Adipocyte (in vitro differentiated cells): ENCODE measurements at regions not wholly inside any gene's neighbourhood (a gene's known extent, or its start where the extent isn't known, plus 50 kb on each side); places are given as distances from the start of the nearest gene placed in this dataset.

Experiments used
- DNase-seq: peaks from one replicate; pipeline ENCODE4 v3.0.0-alpha.2; 2015; ENCODE audit warnings: low read depth
- H3K27me3 ChIP-seq: replicated peaks from 2 replicates; pipeline ENCODE4 v1.7.0; 2013; ENCODE audit warnings: mild to moderate bottlenecking, low read length, moderate library complexity; ENCODE audit not compliant: control insufficient read depth, insufficient read depth
- H3K36me3 ChIP-seq: 2 replicates; pipeline ENCODE4 v1.7.0; 2013; ENCODE audit warnings: low read length, mild to moderate bottlenecking, moderate library complexity; ENCODE audit not compliant: control insufficient read depth, insufficient read depth, severe bottlenecking
- H3K4me1 ChIP-seq: 2 replicates; pipeline ENCODE4 v1.7.0; 2013; ENCODE audit warnings: mild to moderate bottlenecking, low read length, moderate library complexity; ENCODE audit not compliant: control insufficient read depth, insufficient read depth
- H3K4me3 ChIP-seq: 2 replicates; pipeline ENCODE4 v1.7.0; 2013; ENCODE audit warnings: mild to moderate bottlenecking, low read length, moderate library complexity
- H3K9ac ChIP-seq: 2 replicates; pipeline ENCODE4 v1.7.0; 2013; ENCODE audit warnings: mild to moderate bottlenecking, low read length, moderate library complexity
- H3K9me3 ChIP-seq: 2 replicates; pipeline ENCODE4 v1.7.0; 2013; ENCODE audit warnings: mild to moderate bottlenecking, low read length, moderate library complexity; ENCODE audit not compliant: control insufficient read depth

DNA sequence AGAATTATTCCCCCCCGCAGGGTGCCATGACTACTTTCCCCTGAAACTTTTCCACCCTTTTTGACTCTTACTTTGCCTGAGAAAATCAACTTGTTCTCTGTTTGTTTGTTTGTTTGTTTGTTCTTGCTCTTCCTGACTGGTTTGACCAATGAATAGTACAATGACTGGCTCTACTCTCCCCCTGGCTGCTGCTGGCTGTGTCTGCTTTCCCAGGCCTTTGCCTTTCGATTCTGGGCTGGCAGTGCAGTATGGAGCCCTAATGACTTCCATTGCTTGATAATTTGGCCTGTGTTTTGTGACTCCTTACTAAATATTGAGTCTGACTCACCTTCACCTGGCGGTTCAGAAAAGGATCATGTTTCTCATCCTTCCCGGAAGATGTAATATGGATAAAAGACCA, 241.1 kb downstream of the TMEM182 start:
- no peak for DNase-seq
- no peaks in the 10 kb centered on the region for H3K4me1 ChIP-seq
- no peaks in the 10 kb centered on the region for H3K27me3 ChIP-seq
- no peaks in the 10 kb centered on the region for H3K9me3 ChIP-seq
- H3K36me3 ChIP-seq, result no peaks in the 10 kb centered on the region
- no peak overlapping the region for H3K4me3 ChIP-seq
- H3K9ac ChIP-seq, result no peak overlapping the region

DNA sequence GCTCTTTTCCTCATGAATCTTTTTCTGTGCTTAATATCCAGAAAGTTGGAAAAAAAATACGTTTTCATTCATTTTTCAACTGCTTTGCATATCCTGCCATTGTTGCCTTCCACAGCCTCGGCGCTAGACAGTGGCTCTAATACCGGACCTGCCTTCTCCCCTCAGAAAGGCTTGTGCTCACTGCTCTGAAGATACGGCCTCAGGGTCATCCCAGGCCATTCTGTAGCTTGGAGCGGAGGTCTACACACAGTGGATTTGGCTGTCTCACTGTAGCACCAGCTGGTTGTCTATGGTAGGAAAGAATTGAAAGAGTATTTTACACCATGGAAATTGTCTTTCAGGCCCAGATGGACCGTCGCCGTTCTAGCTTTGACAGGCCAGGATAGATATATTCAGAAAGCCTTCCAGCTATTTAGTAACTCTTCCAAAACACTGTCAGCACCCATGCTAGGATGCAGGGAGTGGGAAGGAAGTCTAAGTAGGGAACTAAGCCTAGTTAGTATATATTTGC, 242.0 kb downstream of the TMEM182 start:
- no peak overlapping the region for H3K9ac ChIP-seq
- H3K36me3 ChIP-seq, result no peaks in the 10 kb centered on the region
- no peak for DNase-seq
- H3K4me3 ChIP-seq, result no peak overlapping the region
- H3K9me3 ChIP-seq, result no peaks in the 10 kb centered on the region
- no peaks in the 10 kb centered on the region for H3K27me3 ChIP-seq
- no peaks in the 10 kb centered on the region for H3K4me1 ChIP-seq

- Histone ChIP-seq H3K36me3 (no peaks in the 10 kb centered on the region), H3K9ac (no peak overlapping the region), H3K27me3 (no peaks in the 10 kb centered on the region), H3K4me3 (no peak overlapping the region), H3K4me1 (no peaks in the 10 kb centered on the region), H3K9me3 (no peaks in the 10 kb centered on the region)
- DNase-seq, result no peak
These were observed 242.7 kb downstream of the TMEM182 start for GRCh38 chr2:103004426-103004942.

- H3K4me1 ChIP-seq, result no peaks in the 10 kb centered on the region
- no peaks in the 10 kb centered on the region for H3K36me3 ChIP-seq
- H3K9me3 ChIP-seq, result no peaks in the 10 kb centered on the region
- no peaks in the 10 kb centered on the region for H3K27me3 ChIP-seq
- no peak for DNase-seq
- H3K4me3 ChIP-seq, result no peak overlapping the region
- no peak overlapping the region for H3K9ac ChIP-seq
These were observed 243.6 kb downstream of the TMEM182 start for GRCh38 chr2:103005393-103005792.

- H3K9me3 ChIP-seq, result no peaks in the 10 kb centered on the region
- DNase-seq, result no peak
- H3K27me3 ChIP-seq, result no peaks in the 10 kb centered on the region
- H3K4me3 ChIP-seq, result no peak overlapping the region
- no peaks in the 10 kb centered on the region for H3K4me1 ChIP-seq
- H3K36me3 ChIP-seq, result no peaks in the 10 kb centered on the region
- no peak overlapping the region for H3K9ac ChIP-seq
These were observed 245.3 kb downstream of the TMEM182 start for GRCh38 chr2:103007086-103007485.

GRCh38 chr2:103008586-103008985, 246.8 kb downstream of the TMEM182 start:
- DNase-seq, result no peak

DNA sequence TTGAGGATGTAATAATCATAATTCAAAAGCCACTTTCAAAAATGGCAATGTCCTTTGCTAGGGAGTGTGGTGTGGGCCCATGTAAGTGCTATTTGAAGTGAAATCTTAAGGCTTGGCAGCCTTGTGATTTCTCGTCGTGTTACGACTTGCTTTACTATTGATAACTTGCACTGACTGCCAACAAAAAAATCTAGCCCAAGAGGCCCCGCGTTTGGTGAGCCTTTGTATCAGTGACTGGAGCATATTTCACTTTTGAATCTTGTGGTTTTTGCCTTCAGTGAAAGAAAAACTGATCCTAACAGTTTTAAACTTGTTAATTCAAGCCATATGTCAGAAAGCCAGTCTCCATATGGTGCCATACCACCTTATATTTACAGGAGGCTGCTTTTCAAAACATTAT, 248.0 kb downstream of the TMEM182 start:
- no peak overlapping the region for H3K9ac ChIP-seq
- H3K9me3 ChIP-seq, result no peaks in the 10 kb centered on the region
- no peaks in the 10 kb centered on the region for H3K4me1 ChIP-seq
- DNase-seq, result no peak
- H3K4me3 ChIP-seq, result no peak overlapping the region
- no peaks in the 10 kb centered on the region for H3K27me3 ChIP-seq
- no peaks in the 10 kb centered on the region for H3K36me3 ChIP-seq

More at GRCh38 chr2:103008586-103008985, 246.8 kb downstream of the TMEM182 start:
- no peaks in the 10 kb centered on the region for H3K9me3 ChIP-seq
- no peak overlapping the region for H3K9ac ChIP-seq
- H3K4me3 ChIP-seq, result no peak overlapping the region
- no peaks in the 10 kb centered on the region for H3K27me3 ChIP-seq
- H3K36me3 ChIP-seq, result no peaks in the 10 kb centered on the region
- H3K4me1 ChIP-seq, result no peaks in the 10 kb centered on the region

- Histone ChIP-seq H3K27me3 (no peaks in the 10 kb centered on the region), H3K36me3 (no peaks in the 10 kb centered on the region), H3K4me1 (no peaks in the 10 kb centered on the region), H3K9ac (no peak overlapping the region), H3K9me3 (no peaks in the 10 kb centered on the region), H3K4me3 (no peak overlapping the region)
- DNase-seq, result no peak
These were observed 248.5 kb downstream of the TMEM182 start for GRCh38 chr2:103010306-103010705.

DNA sequence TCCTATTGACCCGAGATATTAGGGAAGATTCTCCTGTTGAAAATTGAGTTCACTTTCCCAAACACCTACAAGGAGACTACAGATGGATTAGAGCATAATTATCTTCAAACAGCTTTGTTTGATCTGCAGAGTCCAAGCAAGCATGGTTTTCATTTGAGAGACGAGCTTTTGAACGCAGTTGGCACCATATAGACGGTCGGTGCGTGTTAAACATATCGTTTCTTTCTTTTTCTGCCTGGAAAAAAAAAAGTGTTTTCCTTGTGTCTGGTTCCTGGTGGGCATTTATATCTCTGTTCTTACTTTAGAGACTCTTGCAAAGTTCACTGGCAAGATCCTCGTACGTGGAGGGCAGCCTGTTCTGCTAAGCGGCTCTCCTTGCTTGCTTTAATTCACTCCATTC, 248.9 kb downstream of the TMEM182 start:
- Histone ChIP-seq H3K9ac (no peak overlapping the region), H3K4me1 (no peaks in the 10 kb centered on the region), H3K4me3 (no peak overlapping the region), H3K9me3 (no peaks in the 10 kb centered on the region), H3K27me3 (no peaks in the 10 kb centered on the region), H3K36me3 (no peaks in the 10 kb centered on the region)
- no peak for DNase-seq

GRCh38 chr2:103012590-103012989, 250.8 kb downstream of the TMEM182 start:
- Histone ChIP-seq H3K9ac (no peak overlapping the region), H3K4me1 (no peaks in the 10 kb centered on the region), H3K36me3 (no peaks in the 10 kb centered on the region), H3K9me3 (no peaks in the 10 kb centered on the region), H3K27me3 (no peaks in the 10 kb centered on the region), H3K4me3 (no peak overlapping the region)
- DNase-seq, result no peak

- H3K9me3 ChIP-seq, result no peaks in the 10 kb centered on the region
- no peaks in the 10 kb centered on the region for H3K4me1 ChIP-seq
- H3K36me3 ChIP-seq, result no peaks in the 10 kb centered on the region
- DNase-seq, result no peak
- H3K27me3 ChIP-seq, result no peaks in the 10 kb centered on the region
- H3K4me3 ChIP-seq, result no peak overlapping the region
- H3K9ac ChIP-seq, result no peak overlapping the region
These were observed 263.2 kb downstream of the TMEM182 start for GRCh38 chr2:103025056-103025455.

DNA sequence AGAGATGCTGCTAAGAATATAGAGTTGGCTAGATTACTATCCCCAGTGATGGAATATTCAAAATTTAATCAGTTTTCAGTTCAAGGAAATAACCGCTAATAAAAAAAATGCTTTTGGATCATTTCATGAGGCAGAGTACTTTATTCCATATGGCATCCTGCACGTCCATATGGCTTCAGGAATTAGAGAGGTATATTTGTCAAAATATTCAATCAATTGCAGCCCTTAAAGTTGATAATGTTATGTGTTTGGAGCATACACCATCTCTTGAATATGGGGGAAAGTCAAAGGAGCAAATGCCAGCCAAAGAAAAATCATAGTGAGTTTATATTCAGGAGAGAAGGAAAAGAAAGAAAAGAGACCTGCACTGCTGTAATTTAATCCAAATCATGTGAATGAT, 266.4 kb downstream of the TMEM182 start:
- Histone ChIP-seq H3K4me3 (no peak overlapping the region), H3K9ac (no peak overlapping the region), H3K4me1 (no peaks in the 10 kb centered on the region), H3K27me3 (no peaks in the 10 kb centered on the region), H3K36me3 (no peaks in the 10 kb centered on the region), H3K9me3 (no peaks in the 10 kb centered on the region)
- no peak for DNase-seq
